ENCODE measurements at regions not wholly inside any gene's neighbourhood (a gene's known extent, or its start where the extent isn't known, plus 50 kb on each side); places are given as distances from the start of the nearest gene placed in this dataset.

DNA sequence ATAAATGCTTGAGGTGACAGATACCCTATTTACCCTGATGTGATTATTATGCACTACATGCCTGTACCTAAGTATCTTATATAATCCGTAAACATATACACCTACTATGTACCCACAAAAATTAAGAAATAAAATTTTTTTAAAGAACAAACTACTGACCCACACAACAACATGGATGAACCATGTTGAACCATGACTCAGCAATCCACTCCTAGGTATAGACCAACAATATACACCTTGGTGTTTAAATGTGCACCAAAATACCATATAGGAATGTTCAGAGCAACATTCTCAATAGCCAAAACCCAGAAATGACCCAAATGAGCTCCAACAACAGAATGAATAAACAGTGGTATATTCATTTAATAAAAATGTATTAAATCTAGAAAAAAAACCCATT is 245.1 kb downstream of the GXYLT1 start:
- ATAC-seq (no peak), DNase-seq (ENCODE audit: low spot score in 2 of 2) (no peak)
- Mint-ChIP-seq H3K4me1 (no peaks in the 10 kb centered on the region), H3K4me3 (no peak overlapping the region), H3K27ac (no peak overlapping the region), H3K9me3 (peaks cover 4% of the 10 kb centered on the region), H3K36me3 (no peaks in the 10 kb centered on the region)

DNA sequence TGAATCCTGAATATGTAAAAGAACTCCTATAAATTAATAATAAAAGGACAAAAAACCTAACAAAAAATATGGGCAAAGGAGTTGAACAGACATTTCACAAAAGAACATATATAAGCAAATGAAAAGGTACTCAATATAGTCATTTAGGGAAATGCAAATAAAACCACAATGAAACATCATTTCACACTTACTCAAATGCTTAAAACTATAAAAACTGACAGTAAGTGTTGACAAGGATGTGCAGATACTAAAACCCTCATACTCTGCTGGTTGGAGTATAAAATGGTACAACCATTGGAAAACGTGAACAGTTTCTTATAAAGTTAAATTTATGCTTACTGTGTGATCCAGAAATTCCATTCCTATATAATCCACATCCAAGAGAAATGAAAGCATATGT is 247.1 kb downstream of the GXYLT1 start:
- H3K27ac Mint-ChIP-seq, result no peak overlapping the region
- DNase-seq (ENCODE audit: low spot score in 2 of 2) (no peak), ATAC-seq (peak; percentile 79)

DNA sequence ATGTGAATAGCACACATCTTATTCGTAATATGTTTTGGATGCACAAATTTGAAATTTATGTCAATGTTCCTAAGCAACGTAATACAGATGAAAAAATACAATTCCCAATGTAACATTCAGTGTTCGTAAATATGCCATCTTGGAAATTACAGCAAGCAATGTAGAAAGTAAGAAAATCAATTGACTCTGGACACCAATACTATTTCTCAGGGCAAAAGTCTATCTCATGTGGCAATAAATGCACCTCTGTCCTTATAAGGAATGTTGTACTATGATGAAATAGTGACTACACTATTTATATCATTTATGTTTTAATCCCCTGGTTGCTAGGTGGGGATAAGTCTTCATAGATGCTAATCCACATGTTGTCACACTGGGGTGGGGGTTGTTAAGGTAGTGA is 251.2 kb downstream of the GXYLT1 start:
- H3K4me3 Mint-ChIP-seq, result no peak overlapping the region
- no peaks in the 10 kb centered on the region for H3K4me1 Mint-ChIP-seq
- H3K27ac Mint-ChIP-seq, result no peak overlapping the region
- H3K36me3 Mint-ChIP-seq, result no peaks in the 10 kb centered on the region
- peaks cover 3% of the 10 kb centered on the region for H3K9me3 Mint-ChIP-seq
- DNase-seq (ENCODE audit: low spot score in 2 of 2) (no peak), ATAC-seq (no peak)

More for the DNA sequence above, 247.1 kb downstream of the GXYLT1 start:
- Mint-ChIP-seq H3K4me1 (no peaks in the 10 kb centered on the region), H3K9me3 (peaks cover 4% of the 10 kb centered on the region), H3K4me3 (no peak overlapping the region), H3K36me3 (no peaks in the 10 kb centered on the region)

DNA sequence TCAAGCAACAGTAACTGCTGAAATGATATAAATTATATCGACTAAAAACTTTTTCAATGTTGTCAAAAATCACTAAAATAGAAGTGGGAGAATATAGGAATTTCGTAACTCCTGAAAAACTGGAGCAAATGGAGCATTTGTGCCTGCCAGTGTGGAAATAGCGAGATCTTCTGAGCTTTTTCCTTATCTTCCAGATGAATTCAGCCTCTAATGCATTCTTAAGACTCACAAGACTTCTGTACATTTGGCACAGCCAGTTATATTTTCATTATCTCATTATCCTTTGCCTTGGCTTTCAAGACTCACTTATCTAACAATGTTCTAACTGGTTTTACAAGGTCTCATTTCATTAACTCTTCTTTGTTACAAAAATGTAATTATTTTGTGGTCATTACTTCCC is 252.4 kb downstream of the GXYLT1 start:
- Mint-ChIP-seq H3K27ac (no peak overlapping the region), H3K9me3 (no peaks in the 10 kb centered on the region), H3K36me3 (no peaks in the 10 kb centered on the region), H3K4me3 (no peak overlapping the region), H3K4me1 (no peaks in the 10 kb centered on the region)
- no peak for ATAC-seq
- no peak for DNase-seq (ENCODE audit: low spot score in 2 of 2)

DNA sequence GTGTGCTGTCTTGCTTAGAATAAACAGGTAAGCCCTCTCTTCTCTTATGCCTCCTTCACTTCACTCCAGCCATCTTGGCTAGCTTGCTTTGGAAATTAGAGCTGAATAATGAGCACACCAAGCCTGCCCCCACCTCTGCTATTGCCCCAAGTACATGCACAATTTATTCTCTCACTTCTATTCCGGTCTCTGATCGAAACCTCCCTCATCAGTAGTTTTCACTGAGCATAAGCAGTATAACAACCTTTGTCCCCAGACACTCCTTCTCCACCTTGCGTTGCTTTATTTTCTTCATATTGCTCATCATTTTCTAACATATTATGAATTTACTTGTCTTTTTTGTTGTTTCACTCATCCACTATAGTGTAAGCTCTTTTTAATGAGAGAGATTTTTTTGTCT is 253.4 kb downstream of the GXYLT1 start:
- DNase-seq (ENCODE audit: low spot score in 2 of 2) (no peak), ATAC-seq (no peak)
- Mint-ChIP-seq H3K4me3 (no peak overlapping the region), H3K4me1 (no peaks in the 10 kb centered on the region), H3K9me3 (no peaks in the 10 kb centered on the region), H3K36me3 (no peaks in the 10 kb centered on the region), H3K27ac (no peak overlapping the region)

DNA sequence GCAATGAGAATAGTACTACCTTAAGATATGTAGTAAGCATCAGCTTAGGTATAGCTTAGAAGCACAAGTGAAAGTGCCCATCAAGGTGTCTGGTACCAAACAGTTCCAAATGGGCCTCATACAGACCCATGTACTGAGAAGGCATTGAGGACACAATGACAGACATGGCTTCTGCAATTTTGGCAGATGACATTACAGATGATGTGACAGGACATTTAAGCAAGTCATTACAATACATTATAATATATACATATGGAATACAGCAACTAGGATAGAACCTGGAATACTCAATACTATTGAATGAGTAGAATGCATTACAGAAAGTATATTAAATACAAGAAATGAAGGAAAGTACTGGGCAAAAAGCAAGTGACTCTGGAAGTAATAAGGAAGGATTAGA is 256.4 kb downstream of the GXYLT1 start:
- no peak for DNase-seq (ENCODE audit: low spot score in 2 of 2)
- no peaks in the 10 kb centered on the region for H3K36me3 Mint-ChIP-seq
- H3K27ac Mint-ChIP-seq, result no peak overlapping the region
- H3K4me1 Mint-ChIP-seq, result no peaks in the 10 kb centered on the region
- H3K9me3 Mint-ChIP-seq, result no peaks in the 10 kb centered on the region
- ATAC-seq, result no peak
- no peak overlapping the region for H3K4me3 Mint-ChIP-seq

DNA sequence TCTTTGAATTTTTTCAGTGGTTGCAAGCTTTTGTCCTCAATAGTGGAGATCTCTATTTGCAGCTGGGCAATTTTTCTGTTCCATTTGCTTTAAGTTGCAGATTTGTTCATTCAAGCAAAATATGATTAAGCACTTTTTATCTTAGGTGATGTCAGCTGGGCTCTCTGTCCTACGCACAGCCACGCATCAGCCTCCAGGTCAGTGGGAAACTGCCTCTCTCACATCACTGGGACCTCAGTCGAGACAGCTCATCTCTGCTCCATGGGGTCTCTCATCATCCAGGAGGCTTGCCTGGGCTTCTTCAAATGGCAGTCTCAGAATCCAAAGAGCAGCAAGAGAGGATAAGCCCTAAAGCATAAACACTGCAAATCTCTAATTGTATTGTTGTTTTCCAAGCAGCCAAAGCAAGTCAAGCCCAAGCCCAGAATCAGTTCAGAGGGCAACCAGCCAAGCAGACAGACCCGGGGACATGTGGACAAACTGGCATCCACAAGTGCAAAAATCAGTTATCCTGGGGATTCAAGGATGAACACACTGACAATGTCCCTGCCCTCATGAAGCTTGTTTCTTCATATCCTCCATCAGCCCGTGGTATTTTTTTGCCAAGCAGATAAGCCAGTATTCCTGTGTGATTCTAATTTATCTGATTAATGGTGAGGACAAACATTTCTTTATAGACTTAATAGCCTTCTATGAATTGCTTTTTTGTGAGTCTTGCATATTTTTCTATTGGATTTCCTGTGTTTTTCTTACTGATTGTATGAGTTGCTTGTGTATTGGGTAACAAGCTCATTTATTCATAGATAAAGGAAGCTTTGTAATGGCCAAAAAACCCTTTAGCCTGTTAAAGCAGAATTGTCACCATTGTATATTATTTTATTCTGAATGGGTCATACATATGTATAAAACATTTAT is 262.5 kb downstream of the GXYLT1 start:
- H3K36me3 Mint-ChIP-seq, result no peaks in the 10 kb centered on the region
- ATAC-seq, result no peak
- H3K4me3 Mint-ChIP-seq, result no peak overlapping the region
- H3K27ac Mint-ChIP-seq, result no peak overlapping the region
- H3K4me1 Mint-ChIP-seq, result no peaks in the 10 kb centered on the region
- no peak for DNase-seq (ENCODE audit: low spot score in 2 of 2)
- H3K9me3 Mint-ChIP-seq, result no peaks in the 10 kb centered on the region

DNA sequence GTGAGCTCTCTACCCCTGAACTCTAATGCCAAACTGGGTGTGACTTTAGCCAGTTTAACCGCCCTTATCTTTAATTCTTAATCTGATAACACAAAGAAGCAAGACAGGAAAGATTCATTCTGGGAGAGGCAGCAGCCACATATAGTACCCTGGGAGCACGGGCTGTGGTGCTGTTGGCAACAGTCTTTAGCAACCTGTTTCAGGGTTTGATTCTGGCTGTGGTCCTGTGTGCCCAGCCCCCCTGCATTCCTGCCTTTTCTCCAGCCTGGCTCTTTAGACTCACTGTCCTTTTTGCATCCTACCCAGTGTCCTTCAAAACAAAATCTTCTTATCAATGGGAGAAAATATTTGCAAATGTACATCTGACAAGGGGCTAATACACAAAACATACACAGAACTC is 275.2 kb downstream of the GXYLT1 start:
- no peak for ATAC-seq
- peaks cover 5% of the 10 kb centered on the region for H3K9me3 Mint-ChIP-seq
- no peak overlapping the region for H3K27ac Mint-ChIP-seq
- H3K4me1 Mint-ChIP-seq, result no peaks in the 10 kb centered on the region
- DNase-seq (ENCODE audit: low spot score in 2 of 2), result no peak
- no peak overlapping the region for H3K4me3 Mint-ChIP-seq
- H3K36me3 Mint-ChIP-seq, result peaks cover 5% of the 10 kb centered on the region

DNA sequence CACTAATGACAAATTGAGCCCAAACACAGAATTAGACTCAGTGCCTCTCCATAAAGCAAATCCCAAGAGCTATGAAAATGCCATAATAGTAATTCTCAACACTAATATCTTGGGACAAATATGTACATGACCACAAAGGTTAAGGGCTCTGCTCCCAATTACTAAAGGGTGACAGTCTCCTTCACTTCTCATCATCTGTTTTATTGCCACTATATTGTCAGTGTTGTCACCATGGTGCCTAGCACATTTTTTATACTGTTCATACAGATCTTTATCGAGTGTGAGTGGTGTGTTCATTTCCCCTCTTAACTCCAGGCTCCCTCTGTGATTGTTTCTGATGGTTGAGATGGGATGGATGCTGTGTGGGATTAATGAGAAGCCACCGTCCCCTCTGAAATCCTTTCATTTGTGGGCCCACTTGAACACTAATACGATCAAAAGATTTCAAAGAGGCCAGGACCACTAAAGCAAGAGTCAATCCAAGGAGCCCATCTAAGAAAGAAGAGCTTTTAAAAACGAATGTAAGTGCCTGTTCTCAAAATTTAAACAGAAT is 277.7 kb downstream of the GXYLT1 start:
- H3K27ac Mint-ChIP-seq, result no peak overlapping the region
- no peak overlapping the region for H3K4me3 Mint-ChIP-seq
- no peaks in the 10 kb centered on the region for H3K36me3 Mint-ChIP-seq
- H3K9me3 Mint-ChIP-seq, result no peaks in the 10 kb centered on the region
- ATAC-seq, result no peak
- H3K4me1 Mint-ChIP-seq, result no peaks in the 10 kb centered on the region
- no peak for DNase-seq (ENCODE audit: low spot score in 2 of 2)

DNA sequence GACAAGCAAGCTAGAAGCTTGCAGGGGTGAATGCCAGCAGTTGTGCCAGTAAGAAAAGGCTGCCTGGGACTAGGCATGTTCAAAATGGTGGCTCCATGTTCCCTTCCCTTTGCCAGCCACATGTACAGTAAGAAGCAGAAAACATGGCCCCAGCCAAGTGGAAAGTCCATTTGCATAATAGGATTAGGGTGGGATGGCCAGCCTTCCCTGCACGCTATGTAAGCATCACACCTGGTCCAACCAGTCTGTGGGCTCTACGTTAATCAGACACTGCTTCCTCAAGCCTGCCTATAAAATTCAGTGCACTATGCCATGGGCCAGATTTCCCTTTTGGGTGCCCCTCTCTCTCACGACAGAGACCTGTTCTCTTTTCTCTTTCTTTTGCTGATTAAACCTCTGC is 288.4 kb downstream of the GXYLT1 start:
- DNase-seq (ENCODE audit: low spot score in 2 of 2) (no peak), ATAC-seq (no peak)
- H3K36me3 Mint-ChIP-seq, result no peaks in the 10 kb centered on the region
- no peaks in the 10 kb centered on the region for H3K9me3 Mint-ChIP-seq
- no peak overlapping the region for H3K27ac Mint-ChIP-seq
- no peaks in the 10 kb centered on the region for H3K4me1 Mint-ChIP-seq
- H3K4me3 Mint-ChIP-seq, result no peak overlapping the region

DNA sequence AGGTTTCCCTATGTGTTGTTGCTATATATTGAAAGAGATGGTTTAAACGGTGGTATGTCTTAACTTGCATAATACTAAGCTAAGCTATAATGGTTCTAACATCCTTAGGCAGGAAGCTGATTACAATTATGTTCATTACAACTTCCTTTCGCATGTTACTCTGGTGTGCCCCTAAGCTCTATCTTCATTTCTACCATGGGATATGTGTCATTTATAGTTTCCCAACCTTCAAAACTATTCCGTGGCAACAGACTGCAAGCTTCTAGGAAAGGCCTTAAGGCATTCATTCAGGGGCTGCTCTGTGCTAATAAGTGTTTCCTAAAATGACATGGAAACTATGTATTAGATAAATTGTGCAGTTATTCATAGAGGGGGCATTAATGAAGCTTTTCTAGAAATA is 294.6 kb downstream of the GXYLT1 start:
- DNase-seq (ENCODE audit: low spot score in 2 of 2), result no peak
- Mint-ChIP-seq H3K36me3 (no peaks in the 10 kb centered on the region), H3K9me3 (no peaks in the 10 kb centered on the region), H3K4me3 (no peak overlapping the region), H3K4me1 (no peaks in the 10 kb centered on the region), H3K27ac (no peak overlapping the region)
- no peak for ATAC-seq

DNA sequence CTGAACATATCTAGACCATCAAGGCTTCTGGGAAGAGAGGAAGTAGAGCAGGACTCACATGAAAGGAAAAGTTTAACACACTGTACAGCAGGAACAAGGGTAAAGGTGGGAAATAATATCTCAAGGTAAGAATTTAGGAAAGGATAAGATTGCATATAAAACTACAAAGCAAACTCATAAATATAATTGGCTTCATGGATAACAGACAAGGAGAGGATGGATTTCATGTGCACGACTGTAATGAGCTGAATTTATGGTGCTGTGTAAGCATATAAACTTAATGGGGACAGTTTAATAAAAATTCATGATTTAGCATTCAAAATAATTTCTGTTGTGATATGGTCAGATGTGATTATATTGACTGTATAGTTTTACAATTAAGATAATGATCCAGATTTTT is 298.0 kb downstream of the GXYLT1 start:
- ATAC-seq, result no peak
- H3K4me1 Mint-ChIP-seq, result no peaks in the 10 kb centered on the region
- no peak for DNase-seq (ENCODE audit: low spot score in 2 of 2)
- H3K9me3 Mint-ChIP-seq, result no peaks in the 10 kb centered on the region
- no peak overlapping the region for H3K27ac Mint-ChIP-seq
- no peak overlapping the region for H3K4me3 Mint-ChIP-seq
- no peaks in the 10 kb centered on the region for H3K36me3 Mint-ChIP-seq

DNA sequence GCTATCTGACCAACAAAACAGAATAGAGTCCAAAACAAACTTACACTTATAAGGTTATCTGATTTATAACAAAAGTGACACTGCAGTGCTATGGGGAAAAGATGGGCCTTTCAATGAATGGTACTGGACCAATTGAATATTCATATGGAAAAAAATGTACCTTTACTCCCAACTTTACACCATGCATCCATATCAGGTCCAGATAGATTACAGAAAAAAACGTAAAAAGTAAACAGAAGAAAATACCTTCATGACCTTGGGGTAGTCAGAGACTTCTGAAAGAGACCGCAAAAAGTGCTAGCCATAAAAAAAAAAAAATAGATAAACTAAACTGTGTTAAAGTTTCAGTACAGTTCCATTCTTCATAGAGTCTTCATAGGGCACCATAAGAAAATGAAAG is 308.3 kb downstream of the GXYLT1 start:
- no peaks in the 10 kb centered on the region for H3K9me3 Mint-ChIP-seq
- no peaks in the 10 kb centered on the region for H3K36me3 Mint-ChIP-seq
- DNase-seq (ENCODE audit: low spot score in 2 of 2) (no peak), ATAC-seq (no peak)
- H3K4me1 Mint-ChIP-seq, result no peaks in the 10 kb centered on the region
- no peak overlapping the region for H3K27ac Mint-ChIP-seq
- no peak overlapping the region for H3K4me3 Mint-ChIP-seq

DNA sequence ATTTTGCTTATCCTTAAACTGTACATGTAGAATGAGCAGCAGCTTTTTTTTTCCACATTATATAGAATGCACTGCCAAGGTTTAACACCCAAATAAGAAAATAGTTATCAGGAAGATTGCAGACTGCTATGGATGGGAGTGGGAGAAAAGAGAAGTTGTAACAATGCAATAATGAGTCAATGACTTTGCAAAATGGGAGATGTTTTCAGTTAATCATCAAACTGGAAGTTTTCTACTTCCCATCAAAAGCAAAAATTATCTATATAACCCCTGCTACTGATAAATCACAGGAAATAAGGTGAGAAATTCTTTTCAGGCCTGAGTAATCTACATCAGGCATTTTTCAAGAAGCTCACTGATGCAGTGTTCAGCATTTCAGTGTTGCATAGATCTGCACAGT is 309.1 kb downstream of the GXYLT1 start:
- ATAC-seq, result no peak
- no peaks in the 10 kb centered on the region for H3K4me1 Mint-ChIP-seq
- H3K27ac Mint-ChIP-seq, result no peak overlapping the region
- no peaks in the 10 kb centered on the region for H3K9me3 Mint-ChIP-seq
- H3K4me3 Mint-ChIP-seq, result no peak overlapping the region
- no peaks in the 10 kb centered on the region for H3K36me3 Mint-ChIP-seq
- no peak for DNase-seq (ENCODE audit: low spot score in 2 of 2)

DNA sequence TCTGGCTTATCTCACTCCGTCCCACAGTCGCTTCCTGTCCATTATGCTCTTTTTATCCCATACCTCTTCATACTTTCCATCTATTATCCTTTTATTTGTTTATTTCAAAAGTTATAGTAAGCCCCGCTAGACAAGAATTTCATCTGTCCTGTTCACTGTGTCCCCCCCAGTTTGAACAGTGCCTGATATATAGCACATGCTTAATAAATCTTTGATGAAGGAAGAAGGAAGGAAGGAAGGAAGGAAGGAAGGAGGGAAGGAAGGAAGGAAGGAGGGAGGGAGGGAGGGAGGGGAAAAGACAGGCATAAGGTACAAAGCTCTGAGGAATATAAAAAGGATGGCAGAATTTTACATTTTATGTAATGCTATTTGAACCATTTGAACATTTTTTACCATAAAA is 324.7 kb downstream of the GXYLT1 start:
- Mint-ChIP-seq H3K27ac (no peak overlapping the region), H3K9me3 (no peaks in the 10 kb centered on the region), H3K36me3 (no peaks in the 10 kb centered on the region), H3K4me1 (no peaks in the 10 kb centered on the region), H3K4me3 (no peak overlapping the region)
- no peak for DNase-seq (ENCODE audit: low spot score in 2 of 2)
- ATAC-seq, result no peak

DNA sequence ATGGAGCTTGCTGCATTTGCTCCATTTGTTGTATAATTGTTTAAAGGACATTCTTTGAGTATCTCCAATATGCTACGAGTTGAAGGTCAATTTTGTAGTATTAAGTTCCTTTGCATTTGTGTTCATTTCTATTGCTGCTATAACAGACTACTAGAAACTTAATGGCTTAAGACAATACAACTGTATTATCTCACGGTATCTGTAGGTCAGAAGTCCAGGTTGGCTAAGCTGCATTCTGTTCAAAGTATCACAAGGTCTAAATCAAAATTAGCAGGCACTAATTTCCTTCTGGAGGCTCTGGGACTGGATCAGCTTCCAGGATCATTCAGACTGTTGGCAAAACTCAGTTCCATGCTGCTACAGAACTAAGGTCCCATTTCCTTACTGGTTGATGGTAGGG is 340.6 kb downstream of the GXYLT1 start:
- no peaks in the 10 kb centered on the region for H3K9me3 Mint-ChIP-seq
- ATAC-seq (no peak), DNase-seq (ENCODE audit: low spot score in 2 of 2) (no peak)
- no peaks in the 10 kb centered on the region for H3K4me1 Mint-ChIP-seq
- no peak overlapping the region for H3K4me3 Mint-ChIP-seq
- H3K27ac Mint-ChIP-seq, result no peak overlapping the region
- no peaks in the 10 kb centered on the region for H3K36me3 Mint-ChIP-seq

Data from stimulated activated effector memory CD8-positive, alpha-beta T cell treated with anti-CD3 and anti-CD28 coated beads, Interleukin-12 subunit alpha, Interleukin-12 subunit beta, amount 100 ng/mL, for 72 hours (primary cell).